IgD-negative memory B cell (primary cell): ENCODE measurements at regions not wholly inside any gene's neighbourhood (a gene's known extent, or its start where the extent isn't known, plus 50 kb on each side); places are given as distances from the start of the nearest gene placed in this dataset.
"Not testable (repeated sequence)": the region's sequence is repeated elsewhere in the genome, so short reads cannot be mapped to it uniquely, and the experiment has no call there.

Source experiments
- H3K27ac Mint-ChIP-seq, 3 donors: one replicate each; pipeline ENCODE4 v1.8.0; 2020 to 2022; ENCODE audit warnings: mild to moderate bottlenecking in 3 of 3, mixed read lengths in 3 of 3, moderate library complexity in 1 of 3
- H3K27me3 Mint-ChIP-seq: one replicate; pipeline ENCODE4 v1.8.0; 2021; ENCODE audit warnings: mixed read lengths
- H3K36me3 Mint-ChIP-seq: one replicate; pipeline ENCODE4 v1.8.0; 2020; ENCODE audit warnings: mild to moderate bottlenecking, mixed read lengths
- H3K4me1 Mint-ChIP-seq, 3 donors: one replicate each; pipeline ENCODE4 v1.8.0; 2020 to 2022; ENCODE audit warnings: mixed read lengths in 3 of 3, mild to moderate bottlenecking in 1 of 3
- H3K4me3 Mint-ChIP-seq, 4 donors: one replicate each; pipeline ENCODE4 v1.8.0; 2020 to 2022; ENCODE audit warnings: mild to moderate bottlenecking in 4 of 4, mixed read lengths in 4 of 4, moderate library complexity in 3 of 4
- H3K9me3 Mint-ChIP-seq, 3 donors: one replicate each; pipeline ENCODE4 v1.8.0; 2020 to 2021; ENCODE audit warnings: mixed read lengths in 3 of 3, mild to moderate bottlenecking in 1 of 3

- Mint-ChIP-seq H3K36me3 (peaks cover 4% of the 10 kb centered on the region), H3K27ac (no peak overlapping the region), H3K4me3 (no peak overlapping the region), H3K4me1 (peaks cover 0 to 6% (median 4%) of the 10 kb centered on the region in 3 donors), H3K9me3 (peaks cover 3 to 10% (median 3%) of the 10 kb centered on the region in 3 donors), H3K27me3 (no peaks in the 10 kb centered on the region)
Measured at GRCh38 chr5:17326600-17327037, 109.2 kb downstream of the BASP1 start.

- H3K27me3 Mint-ChIP-seq, result no peaks in the 10 kb centered on the region
- peaks cover 6% of the 10 kb centered on the region for H3K36me3 Mint-ChIP-seq
- peaks cover 0 to 6% (median 4%) of the 10 kb centered on the region in 3 donors for H3K4me1 Mint-ChIP-seq
- no peak overlapping the region for H3K4me3 Mint-ChIP-seq
- H3K9me3 Mint-ChIP-seq, result peaks cover 3 to 11% (median 4%) of the 10 kb centered on the region in 3 donors
- no peak overlapping the region for H3K27ac Mint-ChIP-seq
Measured at GRCh38 chr5:17327048-17327625, 109.7 kb downstream of the BASP1 start.

- H3K4me3 Mint-ChIP-seq, result no peak overlapping the region
- H3K9me3 Mint-ChIP-seq, result peaks cover 10 to 17% (median 11%) of the 10 kb centered on the region in 3 donors
- H3K36me3 Mint-ChIP-seq, result peaks cover 4% of the 10 kb centered on the region
- H3K27ac Mint-ChIP-seq, result peak overlapping the region in 1 of 3 donors; percentile 87
- peaks cover 0 to 6% (median 2%) of the 10 kb centered on the region in 3 donors for H3K4me1 Mint-ChIP-seq
- H3K27me3 Mint-ChIP-seq, result no peaks in the 10 kb centered on the region
Measured at GRCh38 chr5:17329571-17329970, 112.1 kb downstream of the BASP1 start.

GRCh38 chr5:17330386-17330785 is 113.0 kb downstream of the BASP1 start:
- no peak overlapping the region for H3K27ac Mint-ChIP-seq

GRCh38 chr5:17331651-17332050 is 114.2 kb downstream of the BASP1 start:
- Mint-ChIP-seq H3K4me3 (no peak overlapping the region), H3K27me3 (no peaks in the 10 kb centered on the region), H3K36me3 (peaks cover 4% of the 10 kb centered on the region), H3K9me3 (peaks cover 9 to 19% (median 13%) of the 10 kb centered on the region in 3 donors), H3K27ac (no peak overlapping the region), H3K4me1 (peaks cover 0 to 2% (median 0%) of the 10 kb centered on the region in 3 donors)

More at GRCh38 chr5:17330386-17330785, 113.0 kb downstream of the BASP1 start:
- Mint-ChIP-seq H3K4me3 (no peak overlapping the region), H3K9me3 (peaks cover 8 to 19% (median 11%) of the 10 kb centered on the region in 3 donors), H3K36me3 (peaks cover 4% of the 10 kb centered on the region), H3K27me3 (no peaks in the 10 kb centered on the region), H3K4me1 (peaks cover 0 to 5% (median 2%) of the 10 kb centered on the region in 3 donors)

GRCh38 chr5:17333755-17334154 is 116.3 kb downstream of the BASP1 start:
- no peak overlapping the region for H3K27ac Mint-ChIP-seq
- H3K9me3 Mint-ChIP-seq, result peaks cover 10 to 21% (median 16%) of the 10 kb centered on the region in 3 donors

GRCh38 chr5:17336054-17336453 is 118.6 kb downstream of the BASP1 start:
- no peak overlapping the region for H3K27ac Mint-ChIP-seq
- H3K4me1 Mint-ChIP-seq, result no peaks in the 10 kb centered on the region
- no peak overlapping the region for H3K4me3 Mint-ChIP-seq
- H3K36me3 Mint-ChIP-seq, result peaks cover 5% of the 10 kb centered on the region
- H3K9me3 Mint-ChIP-seq, result peaks cover 8 to 24% (median 14%) of the 10 kb centered on the region in 3 donors
- no peaks in the 10 kb centered on the region for H3K27me3 Mint-ChIP-seq

More at GRCh38 chr5:17333755-17334154, 116.3 kb downstream of the BASP1 start:
- H3K27me3 Mint-ChIP-seq, result no peaks in the 10 kb centered on the region
- H3K4me3 Mint-ChIP-seq, result no peak overlapping the region
- H3K36me3 Mint-ChIP-seq, result peaks cover 5% of the 10 kb centered on the region
- H3K4me1 Mint-ChIP-seq, result peaks cover 0 to 2% (median 0%) of the 10 kb centered on the region in 3 donors

- H3K9me3 Mint-ChIP-seq, result peaks cover 5 to 21% (median 14%) of the 10 kb centered on the region in 3 donors
- H3K27ac Mint-ChIP-seq, H3K27me3 Mint-ChIP-seq, H3K4me3 Mint-ChIP-seq, H3K36me3 Mint-ChIP-seq, H3K4me1 Mint-ChIP-seq: not testable (repeated sequence)
Measured at GRCh38 chr5:17336723-17337122, 119.3 kb downstream of the BASP1 start.

- Mint-ChIP-seq H3K27me3 (no peaks in the 10 kb centered on the region), H3K4me1 (peaks cover 11 to 12% (median 12%) of the 10 kb centered on the region in 3 donors), H3K9me3 (peaks cover 2 to 9% (median 5%) of the 10 kb centered on the region in 3 donors), H3K4me3 (no peak overlapping the region), H3K27ac (no peak overlapping the region), H3K36me3 (peaks cover 1% of the 10 kb centered on the region)
Measured at GRCh38 chr5:17339841-17340240, 122.4 kb downstream of the BASP1 start.

- Mint-ChIP-seq H3K4me1 (peaks cover 14 to 16% (median 14%) of the 10 kb centered on the region in 3 donors), H3K27ac (no peak overlapping the region), H3K27me3 (no peaks in the 10 kb centered on the region), H3K4me3 (no peak overlapping the region), H3K9me3 (peaks cover 2 to 9% (median 5%) of the 10 kb centered on the region in 3 donors), H3K36me3 (peaks cover 1% of the 10 kb centered on the region)
Measured at GRCh38 chr5:17340379-17340778, 122.9 kb downstream of the BASP1 start.

GRCh38 chr5:17340819-17341218 is 123.4 kb downstream of the BASP1 start:
- Mint-ChIP-seq H3K27ac (no peak overlapping the region), H3K4me1 (peaks cover 14 to 16% (median 14%) of the 10 kb centered on the region in 3 donors), H3K4me3 (no peak overlapping the region), H3K27me3 (no peaks in the 10 kb centered on the region), H3K36me3 (peaks cover 1% of the 10 kb centered on the region), H3K9me3 (peaks cover 2 to 9% (median 5%) of the 10 kb centered on the region in 3 donors)

GRCh38 chr5:17343675-17344074 is 126.2 kb downstream of the BASP1 start:
- Mint-ChIP-seq H3K4me3 (peak overlapping the region in 2 of 4 donors; percentile 20 to 77), H3K36me3 (no peaks in the 10 kb centered on the region), H3K4me1 (peaks cover 14 to 16% (median 14%) of the 10 kb centered on the region in 3 donors), H3K27me3 (no peaks in the 10 kb centered on the region), H3K9me3 (peaks cover 0 to 4% (median 4%) of the 10 kb centered on the region in 3 donors), H3K27ac (peak overlapping the region in 2 of 3 donors; percentile 63 to 73)

GRCh38 chr5:17346811-17347210 is 129.4 kb downstream of the BASP1 start:
- Mint-ChIP-seq H3K36me3 (no peaks in the 10 kb centered on the region), H3K27ac (no peak overlapping the region), H3K4me3 (no peak overlapping the region), H3K9me3 (peaks cover 0 to 5% (median 4%) of the 10 kb centered on the region in 3 donors), H3K4me1 (peaks cover 10 to 16% (median 12%) of the 10 kb centered on the region in 3 donors), H3K27me3 (no peaks in the 10 kb centered on the region)

- H3K9me3 Mint-ChIP-seq, result peaks cover 0 to 9% (median 0%) of the 10 kb centered on the region in 3 donors
- H3K27ac Mint-ChIP-seq, result no peak overlapping the region
- peaks cover 5 to 11% (median 7%) of the 10 kb centered on the region in 3 donors for H3K4me1 Mint-ChIP-seq
- peak overlapping the region in 1 of 4 donors; percentile 52 for H3K4me3 Mint-ChIP-seq
- H3K36me3 Mint-ChIP-seq, result peaks cover 3% of the 10 kb centered on the region
- H3K27me3 Mint-ChIP-seq, result no peaks in the 10 kb centered on the region
Measured at GRCh38 chr5:17352223-17352622, 134.8 kb downstream of the BASP1 start.

- Mint-ChIP-seq H3K4me1 (peaks cover 5 to 11% (median 7%) of the 10 kb centered on the region in 3 donors), H3K27ac (no peak overlapping the region), H3K9me3 (peaks cover 0 to 10% (median 4%) of the 10 kb centered on the region in 3 donors), H3K36me3 (peaks cover 3% of the 10 kb centered on the region), H3K27me3 (no peaks in the 10 kb centered on the region), H3K4me3 (no peak overlapping the region)
Measured at GRCh38 chr5:17354265-17354664, 136.8 kb downstream of the BASP1 start.
